KMS-11 (cell line): ENCODE measurements at regions not wholly inside any gene's neighbourhood (a gene's known extent, or its start where the extent isn't known, plus 50 kb on each side); places are given as distances from the start of the nearest gene placed in this dataset.
"Not testable (repeated sequence)": the region's sequence is repeated elsewhere in the genome, so short reads cannot be mapped to it uniquely, and the experiment has no call there.

ENCODE experiments used
- H2AFZ ChIP-seq: fragments of 200-600 bp; sonication (generic); 2 replicates; pipeline ENCODE4 v1.6.1; 2016; ENCODE audit warnings: antibody characterized with exemption, mixed run types, low read depth
- H3K27ac ChIP-seq: fragments of 200-600 bp; sonication (generic); 2 replicates; pipeline ENCODE4 v1.6.1; 2016; ENCODE audit warnings: mild to moderate bottlenecking, mixed run types
- H3K27me3 ChIP-seq: fragments of 200-600 bp; sonication (generic); 2 replicates; pipeline ENCODE4 v1.6.1; 2017; ENCODE audit warnings: mild to moderate bottlenecking, low read depth, mixed run types, moderate library complexity; ENCODE audit not compliant: insufficient read depth
- H3K36me3 ChIP-seq: fragments of 200-600 bp; sonication (generic); 2 replicates; pipeline ENCODE4 v1.6.1; 2017; ENCODE audit warnings: mild to moderate bottlenecking, mixed run types; ENCODE audit not compliant: insufficient read depth
- H3K4me1 ChIP-seq: fragments of 200-600 bp; sonication (generic); 2 replicates; pipeline ENCODE4 v1.6.1; 2016; ENCODE audit warnings: mild to moderate bottlenecking, low read depth, mixed run types; ENCODE audit not compliant: poor library complexity, severe bottlenecking
- H3K4me2 ChIP-seq: fragments of 200-600 bp; sonication (generic); 2 replicates; pipeline ENCODE4 v1.7.0; 2016; ENCODE audit warnings: mild to moderate bottlenecking, mixed run types
- H3K4me3 ChIP-seq: fragments of 200-600 bp; sonication (generic); IDR thresholded peaks from 2 replicates; pipeline ENCODE4 v1.6.1; 2017; ENCODE audit warnings: low read depth, low read length, mixed read lengths; ENCODE audit not compliant: insufficient read depth
- H3K79me2 ChIP-seq: fragments of 200-600 bp; sonication (generic); 2 replicates; pipeline ENCODE4 v1.6.1; 2016; ENCODE audit warnings: low read depth, mixed run types; ENCODE audit not compliant: insufficient read depth
- H3K9ac ChIP-seq: fragments of 200-600 bp; sonication (generic); 2 replicates; pipeline ENCODE4 v1.6.1; 2016; ENCODE audit warnings: mild to moderate bottlenecking, mixed run types
- H4K20me1 ChIP-seq: fragments of 200-600 bp; sonication (generic); 2 replicates; pipeline ENCODE4 v1.6.1; 2016; ENCODE audit warnings: mild to moderate bottlenecking, mixed run types; ENCODE audit not compliant: insufficient read depth
- CTCF ChIP-seq: fragments of 200-600 bp; sonication (generic); conservative IDR thresholded peaks from 2 replicates; pipeline ENCODE4 v1.6.1; 2017; ENCODE audit warnings: low read depth, mild to moderate bottlenecking, antibody characterized with exemption, low read length, moderate library complexity, mixed read lengths

- no peak overlapping the region for H3K27ac ChIP-seq
- H3K4me2 ChIP-seq, result no peak overlapping the region
- H3K4me3 ChIP-seq, result no peak overlapping the region
- no peaks in the 10 kb centered on the region for H3K4me1 ChIP-seq
- no peaks in the 10 kb centered on the region for H3K27me3 ChIP-seq
- H3K79me2 ChIP-seq, result no peaks in the 10 kb centered on the region
- H4K20me1 ChIP-seq, result no peaks in the 10 kb centered on the region
- no peak overlapping the region for H2AFZ ChIP-seq
- no peak overlapping the region for H3K9ac ChIP-seq
- no peaks in the 10 kb centered on the region for H3K36me3 ChIP-seq
- no peak for TF ChIP-seq CTCF
These were observed 2518.5 kb downstream of the ARAP2 start for GRCh38 chr4:33725861-33726260.

- H3K9ac ChIP-seq, result no peak overlapping the region
- H3K36me3 ChIP-seq, result no peaks in the 10 kb centered on the region
- H3K4me1 ChIP-seq, result no peaks in the 10 kb centered on the region
- no peak overlapping the region for H3K27ac ChIP-seq
- H3K79me2 ChIP-seq, result no peaks in the 10 kb centered on the region
- H2AFZ ChIP-seq, result no peak overlapping the region
- H3K4me3 ChIP-seq, result no peak overlapping the region
- no peaks in the 10 kb centered on the region for H4K20me1 ChIP-seq
- H3K4me2 ChIP-seq, result no peak overlapping the region
- no peaks in the 10 kb centered on the region for H3K27me3 ChIP-seq
- TF ChIP-seq CTCF, result no peak
These were observed 2506.6 kb downstream of the ARAP2 start for GRCh38 chr4:33737726-33738125.

GRCh38 chr4:33739884-33740632 is 2504.3 kb downstream of the ARAP2 start:
- H3K27ac ChIP-seq, result no peak overlapping the region
- H3K4me3 ChIP-seq, result no peak overlapping the region
- H3K79me2 ChIP-seq, result no peaks in the 10 kb centered on the region
- H3K4me1 ChIP-seq, result no peaks in the 10 kb centered on the region
- TF ChIP-seq CTCF, result no peak
- H4K20me1 ChIP-seq, result no peaks in the 10 kb centered on the region
- H2AFZ ChIP-seq, result no peak overlapping the region
- no peak overlapping the region for H3K4me2 ChIP-seq
- no peaks in the 10 kb centered on the region for H3K36me3 ChIP-seq
- no peaks in the 10 kb centered on the region for H3K27me3 ChIP-seq
- no peak overlapping the region for H3K9ac ChIP-seq

GRCh38 chr4:33740871-33741270 is 2503.4 kb downstream of the ARAP2 start:
- not testable (repeated sequence) for H3K4me3 ChIP-seq, H3K79me2 ChIP-seq, H3K9ac ChIP-seq, H3K4me2 ChIP-seq, H3K4me1 ChIP-seq, H4K20me1 ChIP-seq, H2AFZ ChIP-seq, H3K27me3 ChIP-seq, H3K36me3 ChIP-seq, H3K27ac ChIP-seq

GRCh38 chr4:33746979-33747378 is 2497.3 kb downstream of the ARAP2 start:
- Histone ChIP-seq H3K27ac (no peak overlapping the region), H3K9ac (no peak overlapping the region), H3K4me1 (no peaks in the 10 kb centered on the region), H3K36me3 (no peaks in the 10 kb centered on the region), H3K27me3 (no peaks in the 10 kb centered on the region), H3K4me2 (no peak overlapping the region), H2AFZ (no peak overlapping the region), H3K79me2 (no peaks in the 10 kb centered on the region), H3K4me3 (no peak overlapping the region), H4K20me1 (no peaks in the 10 kb centered on the region)
- TF ChIP-seq CTCF, result no peak
